A549 (cell line): ENCODE measurements at regions not wholly inside any gene's neighbourhood (a gene's known extent, or its start where the extent isn't known, plus 50 kb on each side); places are given as distances from the start of the nearest gene placed in this dataset.

Experiments
- ATAC-seq, 2 experiments: fragments of 200-7000 bp in 1 of 2; fragments of >200 bp in 1 of 2; cut with Nextera tagmentation in 1 of 2; cut with Tn5 transposase in 1 of 2; 3 replicates each; pipeline versions ENCODE4 v1.8.0 to v1.9.1; 2018 to 2020; ENCODE audit warnings: mild to moderate bottlenecking in 1 of 2, moderate library complexity in 1 of 2
- CTCF ChIA-PET: fragments of 300-600 bp; sonication (Branson Sonifier 250); formaldehyde crosslinking; extraction: SDS; loops from one replicate; lab custom pipeline; 2021; ENCODE audit warnings: antibody characterized with exemption, inconsistent platforms; lab: Yijun Ruan, JAX
- POLR2A ChIA-PET: fragments of 350-600 bp; formaldehyde crosslinking; extraction: SDS; loops from one replicate; lab custom pipeline; 2021; ENCODE audit warnings: antibody characterized with exemption, inconsistent platforms; lab: Yijun Ruan, JAX
- DNase-seq, 2 experiments: peaks; one replicate each; pipeline versions ENCODE4 v3.0.0 to v3.0.0-alpha.2; 2011 to 2016; ENCODE audit warnings: low read depth in 1 of 2, low spot score in 1 of 2
- FAIRE-seq: peaks from 2 replicates; lab custom pipeline; 2011; peaks lifted over from hg19 to GRCh38; lab: Jason Lieb, UNC
- H3K27ac ChIP-seq, 2 experiments: fragments of >200 bp; sonication (Bioruptor Twin); formaldehyde crosslinking; 3 replicates each; pipeline ENCODE4 v1.5.1; 2016 to 2017
- H3K4me1 ChIP-seq: fragments of >200 bp; sonication (Bioruptor Twin); formaldehyde crosslinking; 3 replicates; pipeline ENCODE4 v1.6.1; 2016
- H3K4me2 ChIP-seq: fragments of >200 bp; sonication (Bioruptor Twin); formaldehyde crosslinking; 3 replicates; pipeline ENCODE4 v1.6.1; 2016
- H3K4me3 ChIP-seq: fragments of >200 bp; sonication (Bioruptor Twin); formaldehyde crosslinking; 3 replicates; pipeline ENCODE4 v1.5.1; 2016
- H3K9me3 ChIP-seq: fragments of >200 bp; sonication (Bioruptor Twin); formaldehyde crosslinking; 3 replicates; pipeline ENCODE4 v1.6.1; 2016
- ATOH8 ChIP-seq: fragments of 250-450 bp; sonication (Bioruptor Pico); IDR thresholded peaks from 2 replicates; pipeline ENCODE4 v1.5.0; 2020; ENCODE audit warnings: low read depth, mild to moderate bottlenecking, moderate library complexity
- BCL3 ChIP-seq: fragments of >200 bp; sonication (Bioruptor Twin); formaldehyde crosslinking; IDR thresholded peaks from 3 replicates; pipeline ENCODE4 v1.6.1; 2016
- BHLHE40 ChIP-seq: IDR thresholded peaks from 2 replicates; pipeline ENCODE4 v1.6.1; 2012; ENCODE audit warnings: low read depth, low read length, inconsistent platforms
- CHD2 ChIP-seq: fragments of 150-350 bp; IDR thresholded peaks from 2 replicates; pipeline ENCODE4 v1.6.1; 2014; ENCODE audit warnings: low read length; ENCODE audit not compliant: partially characterized antibody
- CHD4 ChIP-seq: fragments of 200-600 bp; sonication (generic); IDR thresholded peaks from 2 replicates; pipeline ENCODE4 v1.6.1; 2016; ENCODE audit warnings: antibody characterized with exemption, mild to moderate bottlenecking, borderline replicate concordance
- CTCF ChIP-seq: fragments of >200 bp; sonication (Bioruptor Twin); formaldehyde crosslinking; IDR thresholded peaks from 3 replicates; pipeline ENCODE4 v1.5.1; 2016
- E2F6 ChIP-seq: IDR thresholded peaks from 2 replicates; pipeline ENCODE4 v1.6.1; 2012; ENCODE audit warnings: low read depth, borderline replicate concordance
- EHF ChIP-seq: fragments of 250-450 bp; sonication (Bioruptor Pico); IDR thresholded peaks from 2 replicates; pipeline ENCODE4 v1.5.0; 2020; ENCODE audit warnings: mild to moderate bottlenecking
- EP300 ChIP-seq, 2 experiments: fragments of >200 bp; sonication (Bioruptor Twin); formaldehyde crosslinking; IDR thresholded peaks; 2 replicates in 1 of 2; 3 replicates in 1 of 2; pipeline ENCODE4 v1.6.1; 2016 to 2017
- ESRRA ChIP-seq: fragments of 150-350 bp; IDR thresholded peaks from 2 replicates; pipeline ENCODE4 v1.6.1; 2014; ENCODE audit warnings: mild to moderate bottlenecking, low read length, borderline replicate concordance
- FOSL2 ChIP-seq, 2 experiments: fragments of 450-650 bp in 1 of 2; fragments of >200 bp in 1 of 2; sonication (Bioruptor Twin) in 1 of 2; formaldehyde crosslinking; IDR thresholded peaks; 2 replicates each; pipeline versions ENCODE4 v1.5.0 to v1.6.1; 2016 to 2020; ENCODE audit warnings: mild to moderate bottlenecking in 1 of 2, moderate library complexity in 1 of 2
- FOXS1 ChIP-seq: fragments of 250-450 bp; sonication (Bioruptor Pico); IDR thresholded peaks from 2 replicates; pipeline ENCODE4 v1.5.0; 2020; ENCODE audit warnings: mild to moderate bottlenecking, moderate library complexity
- HES2 ChIP-seq: fragments of >200 bp; sonication (Bioruptor Twin); formaldehyde crosslinking; IDR thresholded peaks from 2 replicates; pipeline ENCODE4 v1.6.1; 2016
- HEYL ChIP-seq: fragments of 250-450 bp; sonication (Bioruptor Pico); IDR thresholded peaks from 2 replicates; pipeline ENCODE4 v1.8.0; 2021; ENCODE audit warnings: mild to moderate bottlenecking, moderate library complexity
- HOXB13 ChIP-seq: fragments of 250-450 bp; sonication (Bioruptor Pico); IDR thresholded peaks from 2 replicates; pipeline ENCODE4 v1.5.0; 2020; ENCODE audit warnings: low read depth, mild to moderate bottlenecking, moderate library complexity
- HOXB5 ChIP-seq: fragments of 250-450 bp; sonication (Bioruptor Pico); IDR thresholded peaks from 2 replicates; pipeline ENCODE4 v1.5.0; 2020; ENCODE audit warnings: mild to moderate bottlenecking, moderate library complexity
- JUN ChIP-seq, 2 experiments: fragments of >200 bp; sonication (Bioruptor Twin); formaldehyde crosslinking; IDR thresholded peaks; 2 replicates in 1 of 2; 3 replicates in 1 of 2; pipeline ENCODE4 v1.6.1; 2016 to 2017
- KDM5A ChIP-seq: fragments of 200-600 bp; sonication (generic); IDR thresholded peaks from 2 replicates; pipeline ENCODE4 v1.6.1; 2016; ENCODE audit warnings: antibody characterized with exemption, mild to moderate bottlenecking
- MAFK ChIP-seq: fragments of 450-650 bp; IDR thresholded peaks from 2 replicates; pipeline ENCODE4 v1.6.1; 2014; ENCODE audit not compliant: partially characterized antibody
- MAX ChIP-seq: IDR thresholded peaks from 2 replicates; pipeline ENCODE4 v1.6.1; 2012
- MAZ ChIP-seq: fragments of 150-350 bp; IDR thresholded peaks from 2 replicates; pipeline ENCODE4 v1.6.1; 2014; ENCODE audit warnings: antibody characterized with exemption, low read depth, low read length, borderline replicate concordance
- MYC ChIP-seq: IDR thresholded peaks from 2 replicates; pipeline ENCODE4 v1.6.1; 2012; ENCODE audit warnings: mild to moderate bottlenecking, inconsistent platforms, low read length, improper control_type of control experiment, borderline replicate concordance
- NFE2L2 ChIP-seq: fragments of 150-350 bp; conservative IDR thresholded peaks from 2 replicates; pipeline ENCODE4 v1.6.1; 2014; ENCODE audit warnings: low read length
- NPAS2 ChIP-seq: fragments of 250-450 bp; sonication (Bioruptor Pico); IDR thresholded peaks from 2 replicates; pipeline ENCODE4 v1.8.0; 2022; ENCODE audit warnings: mild to moderate bottlenecking, moderate library complexity, borderline replicate concordance
- NR3C1 ChIP-seq: fragments of >200 bp; sonication (Bioruptor Twin); formaldehyde crosslinking; IDR thresholded peaks from 3 replicates; pipeline ENCODE4 v1.6.1; 2017
- RAD21 ChIP-seq, 2 experiments: fragments of >200 bp in 1 of 2; sonication (Bioruptor Twin) in 1 of 2; formaldehyde crosslinking in 1 of 2; IDR thresholded peaks in 1 of 2; conservative IDR thresholded peaks in 1 of 2; 2 replicates in 1 of 2; 3 replicates in 1 of 2; pipeline ENCODE4 v1.6.1; 2012 to 2018; ENCODE audit warnings: inconsistent platforms in 1 of 2
- RARB ChIP-seq: fragments of 250-450 bp; sonication (Bioruptor Pico); IDR thresholded peaks from 2 replicates; pipeline ENCODE4 v1.8.0; 2021; ENCODE audit warnings: mild to moderate bottlenecking, moderate library complexity
- RCOR1 ChIP-seq: fragments of 150-350 bp; IDR thresholded peaks from 2 replicates; pipeline ENCODE4 v1.6.1; 2014; ENCODE audit warnings: antibody characterized with exemption, low read length, low read depth
- RNF2 ChIP-seq: fragments of 200-600 bp; sonication (generic); IDR thresholded peaks from 2 replicates; pipeline ENCODE4 v1.6.1; 2016; ENCODE audit warnings: low read depth, mild to moderate bottlenecking, antibody characterized with exemption, moderate library complexity, borderline replicate concordance
- SMC3 ChIP-seq: fragments of >200 bp; sonication (Bioruptor Twin); formaldehyde crosslinking; IDR thresholded peaks from 3 replicates; pipeline ENCODE4 v1.6.1; 2018; ENCODE audit warnings: inconsistent platforms
- ZC3H11A ChIP-seq: fragments of 450-650 bp; IDR thresholded peaks from 2 replicates; pipeline ENCODE4 v1.6.1; 2014; ENCODE audit warnings: antibody characterized with exemption, mild to moderate bottlenecking
- ZNF302 ChIP-seq: fragments of 250-450 bp; sonication (Bioruptor Pico); IDR thresholded peaks from 2 replicates; pipeline ENCODE4 v1.9.0; 2021; ENCODE audit warnings: inconsistent platforms, mild to moderate bottlenecking, moderate library complexity
- WGBS: methylation state at CpG from one replicate; pipeline ENCODE4 v1.1.6; 2017; ENCODE audit errors: missing lambda C conversion rate; 5-methylcytosine and 5-hydroxymethylcytosine counted together

- DNase-seq (peak in 1 of 2 experiments; percentile 49), ATAC-seq (peak; percentile 35 to 52), FAIRE-seq (no peak)
- H3K4me3 ChIP-seq = no peak overlapping the region
- TF ChIP-seq HES2 (no peak), FOSL2 (IDR thresholded peaks at IDR 0.05) (no peak), FOSL2 (CRISPR knock-in tag; IDR thresholded peaks at IDR 0.05) (no peak), RNF2 (no peak), MAZ (no peak), ESRRA (no peak), HOXB5 (no peak), RARB (CRISPR knock-in tag) (no peak), JUN (IDR thresholded peaks at IDR 0.05) (no peak), MYC (no peak), EP300 (IDR thresholded peaks at IDR 0.05) (no peak), KDM5A (no peak), ZNF302 (CRISPR knock-in tag) (no peak), NPAS2 (CRISPR knock-in tag) (no peak)
- ChIA-PET CTCF (interaction anchor here (0.6 to 3.5 kb wide), 13 partner anchors 10 to 205 kb away, joined by 3 to 16 read pairs (median 4); no protein-coding TSS in a partner anchor), POLR2A (interaction anchor here (0.6 to 2.4 kb wide), 5 partner anchors 11 to 1298 kb away, joined by 3 to 11 read pairs (median 3); no protein-coding TSS in a partner anchor)
- H3K4me2 ChIP-seq = peak overlapping the region; percentile 80
- 10% methylated on average over 4 of the region's 4 CpGs for WGBS
- peak overlapping the region; percentile 92 to 93 for H3K27ac ChIP-seq
- H3K4me1 ChIP-seq = peaks cover 80% of the 10 kb centered on the region
- peaks cover 5% of the 10 kb centered on the region; the same call in 2 of the 3 replicates for H3K9me3 ChIP-seq
Observed at GRCh38 chr17:73797594-73798110, 153.4 kb upstream of the SDK2 start.

- ATAC-seq = peak; percentile 91 to 97
- Histone ChIP-seq H3K4me2 (peak overlapping the region; percentile 80), H3K4me1 (peaks cover 75% of the 10 kb centered on the region), H3K9me3 (peaks cover 11% of the 10 kb centered on the region), H3K4me3 (no peak overlapping the region), H3K27ac (peak overlapping the region; percentile 92 to 93)
- 0% methylated on average over 7 of the region's 7 CpGs for WGBS
- CTCF ChIA-PET = interaction anchor here (0.6 to 3.5 kb wide), 13 partner anchors 9 to 205 kb away, joined by 3 to 16 read pairs (median 4); no protein-coding TSS in a partner anchor
- POLR2A ChIA-PET = interaction anchor here (0.6 to 2.4 kb wide), 7 partner anchors 12 to 1297 kb away, joined by 3 to 11 read pairs (median 3); no protein-coding TSS in a partner anchor
- DNase-seq = peak; percentile 98 to 100
- FAIRE-seq = peak; percentile 100
- TF ChIP-seq EHF (CRISPR knock-in tag) = no peak
- no peak for TF ChIP-seq BHLHE40
- no peak for TF ChIP-seq HOXB13 (CRISPR knock-in tag)
- peak; percentile 76 for TF ChIP-seq MAX
- TF ChIP-seq RAD21 (conservative IDR thresholded peaks at IDR 0.05 in 1 of 2, IDR thresholded peaks at IDR 0.05 in 1 of 2) = peak; percentile 34 to 72
- no peak for TF ChIP-seq RCOR1
- TF ChIP-seq E2F6 = no peak
- no peak for TF ChIP-seq CTCF
- TF ChIP-seq ATOH8 (CRISPR knock-in tag) = no peak
- peak; percentile 99 for TF ChIP-seq MAFK
- no peak for TF ChIP-seq FOXS1 (CRISPR knock-in tag)
- peak; percentile 70 for TF ChIP-seq SMC3
- no peak for TF ChIP-seq ZNF302 (CRISPR knock-in tag)
- no peak for TF ChIP-seq ZC3H11A
- TF ChIP-seq NR3C1 = no peak
- TF ChIP-seq NFE2L2 = peak; percentile 86
- TF ChIP-seq CHD4 = no peak
- no peak for TF ChIP-seq CHD2
- no peak for TF ChIP-seq MYC
- TF ChIP-seq HEYL (CRISPR knock-in tag) = no peak
- peak; percentile 100 for TF ChIP-seq FOSL2 (IDR thresholded peaks at IDR 0.05)
- peak; percentile 98 for TF ChIP-seq FOSL2 (CRISPR knock-in tag; IDR thresholded peaks at IDR 0.05)
- TF ChIP-seq BCL3 = peak; percentile 96
Observed at GRCh38 chr17:73798111-73798748, 154.0 kb upstream of the SDK2 start.
